MCF 10A (cell line): ENCODE measurements at regions not wholly inside any gene's neighbourhood (a gene's known extent, or its start where the extent isn't known, plus 50 kb on each side); places are given as distances from the start of the nearest gene placed in this dataset.

Source experiments
- BruUV-seq: library from RNA; stranded (reverse); fragments of 400-500 nt; replicated peaks from 2 replicates; lab custom pipeline; 2021; lab: Mats Ljungman, UMichigan
- CTCF ChIA-PET: fragments of 300-600 bp; sonication (Branson Sonifier 250); formaldehyde crosslinking; extraction: SDS; loops from one replicate; lab custom pipeline; 2021; ENCODE audit warnings: antibody characterized with exemption, inconsistent platforms; lab: Yijun Ruan, JAX
- POLR2A ChIA-PET: fragments of 300-600, 350-650 bp; sonication (Branson Sonifier 250); formaldehyde crosslinking; extraction: SDS; loops from one replicate; lab custom pipeline; 2020; ENCODE audit warnings: antibody characterized with exemption, inconsistent platforms; lab: Yijun Ruan, JAX
- DNase-seq: peaks from one replicate; pipeline ENCODE4 v3.0.0-alpha.2; 2018; ENCODE audit not compliant: unreplicated experiment
- H3K27ac Mint-ChIP-seq: one replicate; pipeline ENCODE4 v1.8.0; 2022; ENCODE audit warnings: mild to moderate bottlenecking, low read depth, mixed read lengths; ENCODE audit not compliant: unreplicated experiment
- H3K27me3 Mint-ChIP-seq: one replicate; pipeline ENCODE4 v1.8.0; 2022; ENCODE audit warnings: mixed read lengths; ENCODE audit not compliant: insufficient read depth, unreplicated experiment
- H3K36me3 Mint-ChIP-seq: one replicate; pipeline ENCODE4 v1.8.0; 2022; ENCODE audit warnings: mild to moderate bottlenecking, moderate library complexity, mixed read lengths; ENCODE audit not compliant: insufficient read depth, unreplicated experiment
- H3K4me1 Mint-ChIP-seq: one replicate; pipeline ENCODE4 v1.8.0; 2022; ENCODE audit warnings: mixed read lengths; ENCODE audit not compliant: insufficient read depth, unreplicated experiment
- H3K4me3 Mint-ChIP-seq: one replicate; pipeline ENCODE4 v1.8.0; 2022; ENCODE audit warnings: mild to moderate bottlenecking, moderate library complexity, mixed read lengths; ENCODE audit not compliant: unreplicated experiment
- H3K9me3 Mint-ChIP-seq: one replicate; pipeline ENCODE4 v1.8.0; 2022; ENCODE audit warnings: mixed read lengths; ENCODE audit not compliant: unreplicated experiment
- CTCF ChIP-seq: fragments of 200-600 bp; IDR thresholded peaks from one replicate; pipeline ENCODE4 v1.8.0; 2022; ENCODE audit warnings: antibody characterized with exemption, mild to moderate bottlenecking; ENCODE audit not compliant: unreplicated experiment
- intact Hi-C: fragments of 100-400 bp; cut with micrococcal nuclease; formaldehyde crosslinking; loops from 2 replicates; pipeline ENCODE4 v1.14.1; 2022

DNA sequence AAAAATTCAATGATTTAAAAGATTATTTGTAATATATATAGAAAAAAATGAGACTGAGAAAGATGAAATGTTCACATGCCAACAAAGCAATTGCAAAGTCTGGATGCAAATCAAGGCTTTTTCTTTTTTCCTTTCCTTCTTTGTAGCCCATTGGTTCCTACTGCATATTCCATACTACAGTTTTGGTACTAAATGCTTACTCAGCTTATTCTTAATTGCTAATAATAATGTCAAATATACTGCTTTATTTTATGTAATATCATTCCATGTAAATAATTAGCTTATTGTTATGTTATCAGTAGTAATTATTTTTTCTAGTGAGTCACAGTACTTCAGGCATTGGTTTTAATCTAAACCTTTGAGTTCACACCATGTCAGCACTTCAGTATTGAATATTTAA, 407.4 kb upstream of the LRRTM1 start:
- POLR2A ChIA-PET: no interaction called here
- CTCF ChIA-PET: interaction anchor here (1.4 kb wide), 1 partner anchor 14 kb away, joined by 5 read pairs; no protein-coding TSS in a partner anchor
- DNase-seq: no peak
- H3K36me3 Mint-ChIP-seq: no peaks in the 10 kb centered on the region
- no peaks in the 10 kb centered on the region for H3K27me3 Mint-ChIP-seq
- no peak for TF ChIP-seq CTCF
- no peak overlapping the region for H3K4me3 Mint-ChIP-seq
- H3K9me3 Mint-ChIP-seq: no peaks in the 10 kb centered on the region
- intact Hi-C loops: no loop called here
- no TSS peak for BruUV-seq
- H3K4me1 Mint-ChIP-seq: no peaks in the 10 kb centered on the region
- no peak overlapping the region for H3K27ac Mint-ChIP-seq

DNA sequence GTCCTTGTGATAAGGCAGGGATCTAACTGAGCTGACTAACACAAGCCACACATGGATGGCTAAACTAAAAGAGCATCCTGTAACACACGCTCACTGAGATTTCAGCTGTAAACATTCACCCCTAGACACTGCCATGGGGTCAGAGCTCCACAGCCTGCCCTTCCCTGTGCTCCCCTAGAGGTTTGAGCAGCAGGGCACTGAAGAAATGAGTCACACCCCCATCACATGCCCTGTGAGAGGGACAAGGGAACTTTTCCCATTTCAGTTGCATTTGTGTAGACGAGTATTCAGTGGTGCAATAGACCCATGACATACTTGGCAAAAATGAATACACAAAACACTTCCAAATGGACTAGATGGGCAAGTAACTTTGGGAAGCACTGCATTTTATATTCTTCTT, 402.4 kb upstream of the LRRTM1 start:
- Mint-ChIP-seq H3K36me3 (no peaks in the 10 kb centered on the region), H3K27ac (no peak overlapping the region), H3K9me3 (no peaks in the 10 kb centered on the region), H3K4me1 (no peaks in the 10 kb centered on the region), H3K4me3 (no peak overlapping the region), H3K27me3 (no peaks in the 10 kb centered on the region)
- ChIA-PET POLR2A (no interaction called here), CTCF (interaction anchor here (0.6 kb wide), 1 partner anchor 571 kb away, joined by 5 read pairs; no protein-coding TSS in a partner anchor)
- no peak for TF ChIP-seq CTCF
- DNase-seq: peak; percentile 33
- no TSS peak for BruUV-seq
- intact Hi-C loops: no loop called here

GRCh38 chr2:80706541-80706940, 402.0 kb upstream of the LRRTM1 start:
- Mint-ChIP-seq H3K36me3 (no peaks in the 10 kb centered on the region), H3K4me1 (peaks cover 4% of the 10 kb centered on the region), H3K9me3 (no peaks in the 10 kb centered on the region), H3K27me3 (no peaks in the 10 kb centered on the region), H3K4me3 (no peak overlapping the region), H3K27ac (no peak overlapping the region)
- no peak for TF ChIP-seq CTCF
- no TSS peak for BruUV-seq
- no peak for DNase-seq
- intact Hi-C loops: no loop called here
- ChIA-PET CTCF (no interaction called here), POLR2A (no interaction called here)

DNA sequence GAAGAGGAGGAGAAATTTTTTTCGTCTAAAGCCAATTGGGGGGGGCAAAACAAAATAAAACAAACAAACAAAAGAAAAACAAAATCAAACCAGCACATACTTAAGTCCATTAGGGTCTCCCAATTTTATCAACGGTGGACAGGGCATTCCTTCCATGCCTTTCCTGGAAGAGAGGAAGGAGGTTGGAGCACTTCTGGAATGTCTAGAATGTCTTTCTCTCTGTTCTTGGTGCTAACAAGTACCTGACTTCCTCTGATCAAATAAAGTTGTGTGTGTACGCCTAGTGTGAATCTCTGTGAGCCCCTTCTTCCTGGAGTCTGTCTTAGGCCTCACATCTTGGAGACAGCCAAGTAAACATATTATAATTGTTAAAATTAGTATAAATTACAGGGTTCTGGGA, 399.0 kb upstream of the LRRTM1 start:
- DNase-seq: no peak
- BruUV-seq: no TSS peak
- Mint-ChIP-seq H3K4me1 (peaks cover 17% of the 10 kb centered on the region), H3K27ac (no peak overlapping the region), H3K36me3 (no peaks in the 10 kb centered on the region), H3K4me3 (no peak overlapping the region), H3K9me3 (no peaks in the 10 kb centered on the region), H3K27me3 (no peaks in the 10 kb centered on the region)
- ChIA-PET POLR2A (no interaction called here), CTCF (interaction anchor here (0.6 kb wide), 1 partner anchor 218 kb away, joined by 3 read pairs; no protein-coding TSS in a partner anchor)
- TF ChIP-seq CTCF: no peak
- intact Hi-C loops: no loop called here
